Ovary (tissue), 3 donors: ENCODE measurements at regions not wholly inside any gene's neighbourhood (a gene's known extent, or its start where the extent isn't known, plus 50 kb on each side); places are given as distances from the start of the nearest gene placed in this dataset.

Experiments used
- EP300 ChIP-seq: sonication (generic); formaldehyde crosslinking; IDR thresholded peaks from one replicate; pipeline ENCODE4 v1.6.1; 2017; ENCODE audit warnings: antibody characterized with exemption
- POLR2A ChIP-seq: fragments of 450-650 bp; IDR thresholded peaks from one replicate; pipeline ENCODE4 v1.6.1; 2017; ENCODE audit warnings: antibody characterized with exemption, mild to moderate bottlenecking, moderate library complexity
- TF ChIP-seq, protein P1 (sequence below), 3 donors: fragments of 450-650 bp in 2 of 3; fragments of 200-600 bp in 1 of 3; IDR thresholded peaks; one replicate each; pipeline versions ENCODE4 v1.5.1 to v1.8.0; 2016 to 2022; ENCODE audit warnings: antibody characterized with exemption in 3 of 3, mild to moderate bottlenecking in 1 of 3
- donor health status: DM: no; HTN: no; CAD: no.

DNA sequence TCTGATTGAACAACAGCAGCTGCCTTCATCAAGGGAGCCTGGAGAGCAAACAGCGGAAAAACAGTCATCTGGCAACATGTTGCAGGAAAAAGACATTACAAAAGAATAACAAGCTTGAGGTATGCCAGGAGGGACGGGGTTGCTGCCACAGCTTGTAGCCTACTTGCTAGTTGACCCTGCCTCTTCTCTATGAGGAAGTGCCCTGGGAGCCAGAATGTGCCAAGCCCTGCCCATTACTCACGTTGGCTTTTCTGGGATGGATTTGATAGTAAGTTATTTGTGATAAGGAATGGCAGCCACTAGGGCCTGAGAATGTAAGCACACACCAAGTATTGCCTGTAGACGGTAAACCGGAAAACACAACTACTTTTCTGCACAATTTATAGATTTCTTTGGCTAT lies 113.5 kb upstream of the KIRREL3 start:
- TF ChIP-seq, protein P1, sequence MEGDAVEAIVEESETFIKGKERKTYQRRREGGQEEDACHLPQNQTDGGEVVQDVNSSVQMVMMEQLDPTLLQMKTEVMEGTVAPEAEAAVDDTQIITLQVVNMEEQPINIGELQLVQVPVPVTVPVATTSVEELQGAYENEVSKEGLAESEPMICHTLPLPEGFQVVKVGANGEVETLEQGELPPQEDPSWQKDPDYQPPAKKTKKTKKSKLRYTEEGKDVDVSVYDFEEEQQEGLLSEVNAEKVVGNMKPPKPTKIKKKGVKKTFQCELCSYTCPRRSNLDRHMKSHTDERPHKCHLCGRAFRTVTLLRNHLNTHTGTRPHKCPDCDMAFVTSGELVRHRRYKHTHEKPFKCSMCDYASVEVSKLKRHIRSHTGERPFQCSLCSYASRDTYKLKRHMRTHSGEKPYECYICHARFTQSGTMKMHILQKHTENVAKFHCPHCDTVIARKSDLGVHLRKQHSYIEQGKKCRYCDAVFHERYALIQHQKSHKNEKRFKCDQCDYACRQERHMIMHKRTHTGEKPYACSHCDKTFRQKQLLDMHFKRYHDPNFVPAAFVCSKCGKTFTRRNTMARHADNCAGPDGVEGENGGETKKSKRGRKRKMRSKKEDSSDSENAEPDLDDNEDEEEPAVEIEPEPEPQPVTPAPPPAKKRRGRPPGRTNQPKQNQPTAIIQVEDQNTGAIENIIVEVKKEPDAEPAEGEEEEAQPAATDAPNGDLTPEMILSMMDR (IDR thresholded peaks at IDR 0.05): no peak
- TF ChIP-seq POLR2A (no peak), EP300 (no peak)
